Spleen (tissue), 11 donors: ENCODE measurements at regions not wholly inside any gene's neighbourhood (a gene's known extent, or its start where the extent isn't known, plus 50 kb on each side); places are given as distances from the start of the nearest gene placed in this dataset.
"Not testable (repeated sequence)": the region's sequence is repeated elsewhere in the genome, so short reads cannot be mapped to it uniquely, and the experiment has no call there.

ENCODE experiments used
- DNase-seq: peaks from one replicate; pipeline ENCODE4 v3.0.0-alpha.2; 2020
- H3K27ac ChIP-seq, 8 donors: fragments of 200-600 bp; sonication (generic) in 7 of 8; 1 replicate in 4 of 8; 2 replicates in 4 of 8; pipeline versions ENCODE4 v1.5.0 to v1.8.0; 2016 to 2021; ENCODE audit warnings: inconsistent platforms in 4 of 8, mild to moderate bottlenecking in 4 of 8, moderate library complexity in 1 of 8
- H3K27me3 ChIP-seq, 7 donors: fragments of 200-600 bp; sonication (generic) in 6 of 7; replicated peaks in 1 of 7; 1 replicate in 4 of 7; 2 replicates in 3 of 7; pipeline versions ENCODE4 v1.5.0 to v1.8.0; 2016 to 2021; ENCODE audit warnings: inconsistent platforms in 3 of 7, mild to moderate bottlenecking in 1 of 7
- H3K36me3 ChIP-seq, 6 donors: fragments of 200-600 bp; sonication (generic) in 5 of 6; 1 replicate in 4 of 6; 2 replicates in 2 of 6; pipeline versions ENCODE4 v1.5.0 to v1.8.0; 2016 to 2021; ENCODE audit warnings: inconsistent platforms in 2 of 6
- H3K4me1 ChIP-seq, 6 donors: fragments of 200-600 bp; sonication (generic) in 5 of 6; 1 replicate in 3 of 6; 2 replicates in 3 of 6; pipeline versions ENCODE4 v1.5.0 to v1.8.0; 2016 to 2021; ENCODE audit warnings: inconsistent platforms in 3 of 6
- H3K4me3 ChIP-seq, 8 donors: fragments of 200-600 bp; sonication (generic) in 7 of 8; 1 replicate in 4 of 8; 2 replicates in 4 of 8; pipeline versions ENCODE4 v1.5.0 to v1.8.0; 2016 to 2021; ENCODE audit warnings: inconsistent platforms in 4 of 8, mild to moderate bottlenecking in 4 of 8, moderate library complexity in 2 of 8
- H3K9me3 ChIP-seq, 8 donors: fragments of 200-600 bp; sonication (generic) in 7 of 8; 1 replicate in 4 of 8; 2 replicates in 4 of 8; pipeline versions ENCODE4 v1.5.0 to v1.8.0; 2016 to 2021; ENCODE audit warnings: inconsistent platforms in 4 of 8
- POLR2A ChIP-seq, 3 donors: fragments of 450-650 bp; IDR thresholded peaks; one replicate each; pipeline ENCODE4 v1.5.1; 2017; ENCODE audit warnings: antibody characterized with exemption in 3 of 3, mild to moderate bottlenecking in 1 of 3
- POLR2AphosphoS5 ChIP-seq, 3 donors: sonication (generic); formaldehyde crosslinking; IDR thresholded peaks; one replicate each; pipeline ENCODE4 v1.5.1; 2017; ENCODE audit warnings: antibody characterized with exemption in 3 of 3
- WGBS, 5 donors: extraction: QIAGEN DNeasy Blood & Tissue Kit in 3 of 5; methylation state at CpG; one replicate each; pipeline versions ENCODE4 v1.1.5 to v1.1.7; 2013 to 2018; 5-methylcytosine and 5-hydroxymethylcytosine counted together
- intact Hi-C: fragments of 100-400 bp; cut with DNase I; formaldehyde crosslinking; loops from one replicate; pipeline ENCODE4 v1.15.0; 2023; ENCODE audit warnings: low total_unique reads
- TF ChIP-seq, protein P1 (sequence below), 11 experiments: fragments of 200-600 bp in 7 of 11; fragments of 450-650 bp in 4 of 11; sonication (generic) in 4 of 11; IDR thresholded peaks in 8 of 11; conservative IDR thresholded peaks in 3 of 11; 1 replicate in 7 of 11; 2 replicates in 4 of 11; pipeline versions ENCODE4 v1.4.0 to v1.8.0; 2016 to 2021; ENCODE audit warnings: antibody characterized with exemption in 11 of 11, inconsistent platforms in 4 of 11, mild to moderate bottlenecking in 1 of 11
- donor health status: healthy with polysubstance abuse.
- donor health status: DM: no; HTN: no; CAD: no; lungs with moderate emphysema.
- donor health status: DM: no; HTN: no; CAD: no.
- donor health status: Bipolar disorder and iron deficiency.
- donor health status: healthy.
- donor health status: DM: no; HTN: no; CAD: no.
- donor health status: DM: yes; HTN: yes; CAD: no.

DNA sequence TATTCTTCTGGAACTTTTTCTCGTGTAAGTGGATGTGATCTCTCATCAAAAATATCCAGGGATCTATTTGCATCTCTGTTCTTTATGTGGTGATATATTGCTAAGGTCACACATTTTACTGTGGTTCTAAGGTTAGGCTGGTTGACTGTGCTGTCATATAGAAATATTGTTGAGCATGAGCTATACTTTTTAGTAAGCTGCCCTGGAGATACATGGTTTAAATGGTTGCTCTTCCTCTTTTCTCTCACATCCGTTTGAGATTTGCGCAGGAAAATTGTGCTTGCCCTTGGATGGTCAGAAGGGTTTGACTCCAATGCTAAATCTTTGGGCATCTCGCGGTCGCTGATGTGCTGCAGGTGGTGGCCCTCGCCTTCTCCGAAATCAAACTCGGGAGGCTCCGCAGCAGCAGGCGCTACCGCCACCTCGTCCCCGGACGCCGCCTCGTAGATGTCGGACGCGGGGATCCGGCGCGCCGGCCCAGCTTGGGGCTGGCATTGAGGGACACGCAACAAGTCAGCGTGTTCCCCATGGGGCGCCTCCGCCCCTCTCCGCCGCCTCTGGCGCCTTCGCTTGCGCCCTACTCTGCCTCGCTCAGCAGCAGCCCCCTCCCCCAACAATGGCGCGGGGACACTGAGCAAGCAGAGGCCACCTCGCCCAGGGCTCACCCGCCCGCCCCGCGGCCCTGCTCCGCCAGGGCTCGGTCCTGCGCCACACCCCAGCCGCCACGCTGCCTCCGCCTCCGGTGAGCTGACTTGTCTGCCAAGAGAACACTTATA is 154.5 kb downstream of the MSN start:
- WGBS, 5 donors: 4 to 52% (median 15%) methylated on average over 26 to 48 of the region's 48 CpGs
- peak in 2 of 3 donors; percentile 49 to 55 for TF ChIP-seq POLR2AphosphoS5 (IDR thresholded peaks at IDR 0.05)
- TF ChIP-seq, protein P1, sequence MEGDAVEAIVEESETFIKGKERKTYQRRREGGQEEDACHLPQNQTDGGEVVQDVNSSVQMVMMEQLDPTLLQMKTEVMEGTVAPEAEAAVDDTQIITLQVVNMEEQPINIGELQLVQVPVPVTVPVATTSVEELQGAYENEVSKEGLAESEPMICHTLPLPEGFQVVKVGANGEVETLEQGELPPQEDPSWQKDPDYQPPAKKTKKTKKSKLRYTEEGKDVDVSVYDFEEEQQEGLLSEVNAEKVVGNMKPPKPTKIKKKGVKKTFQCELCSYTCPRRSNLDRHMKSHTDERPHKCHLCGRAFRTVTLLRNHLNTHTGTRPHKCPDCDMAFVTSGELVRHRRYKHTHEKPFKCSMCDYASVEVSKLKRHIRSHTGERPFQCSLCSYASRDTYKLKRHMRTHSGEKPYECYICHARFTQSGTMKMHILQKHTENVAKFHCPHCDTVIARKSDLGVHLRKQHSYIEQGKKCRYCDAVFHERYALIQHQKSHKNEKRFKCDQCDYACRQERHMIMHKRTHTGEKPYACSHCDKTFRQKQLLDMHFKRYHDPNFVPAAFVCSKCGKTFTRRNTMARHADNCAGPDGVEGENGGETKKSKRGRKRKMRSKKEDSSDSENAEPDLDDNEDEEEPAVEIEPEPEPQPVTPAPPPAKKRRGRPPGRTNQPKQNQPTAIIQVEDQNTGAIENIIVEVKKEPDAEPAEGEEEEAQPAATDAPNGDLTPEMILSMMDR (IDR thresholded peaks at IDR 0.05 in 8 of 11, conservative IDR thresholded peaks at IDR 0.05 in 3 of 11): no peak
- H3K4me3 ChIP-seq: peak overlapping the region in 6 of 8 donors; percentile 8 to 68 (median 36)

DNA sequence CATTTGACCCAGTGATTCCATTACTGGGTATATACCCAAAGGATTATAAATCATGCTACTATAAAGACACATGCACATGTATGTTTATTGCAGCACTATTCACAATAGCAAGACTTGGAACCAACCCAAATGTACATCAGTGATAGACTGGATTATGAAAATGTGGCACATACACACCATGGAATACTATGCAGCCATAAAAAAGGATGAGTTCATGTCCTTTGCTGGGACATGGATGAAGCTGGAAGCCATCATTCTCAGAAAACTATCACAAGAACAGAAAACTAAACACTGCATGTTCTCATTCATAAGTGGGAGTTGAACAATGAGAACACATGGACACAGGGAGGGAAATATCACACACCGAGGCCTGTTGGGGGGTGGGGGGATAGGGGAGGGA is 152.5 kb downstream of the MSN start:
- DNase-seq, H3K36me3 ChIP-seq, H3K4me3 ChIP-seq, H3K27ac ChIP-seq, intact Hi-C loops, H3K9me3 ChIP-seq, H3K4me1 ChIP-seq: not testable (repeated sequence)
- 89 to 100% (median 92%) methylated on average over 1 of the region's 1 CpG for WGBS, 5 donors
- H3K27me3 ChIP-seq: peaks cover 0 to 25% (median 0%) of the 10 kb centered on the region in 7 donors

More for the DNA sequence above, 154.5 kb downstream of the MSN start:
- no peaks in the 10 kb centered on the region for H3K36me3 ChIP-seq
- intact Hi-C loops: no loop called here
- peaks cover 0 to 5% (median 0%) of the 10 kb centered on the region in 6 donors for H3K4me1 ChIP-seq
- peak; percentile 85 for DNase-seq
- peaks cover 0 to 25% (median 0%) of the 10 kb centered on the region in 7 donors for H3K27me3 ChIP-seq
- peak overlapping the region in 4 of 8 donors; percentile 43 to 69 (median 53) for H3K27ac ChIP-seq
- no peaks in the 10 kb centered on the region for H3K9me3 ChIP-seq

DNA sequence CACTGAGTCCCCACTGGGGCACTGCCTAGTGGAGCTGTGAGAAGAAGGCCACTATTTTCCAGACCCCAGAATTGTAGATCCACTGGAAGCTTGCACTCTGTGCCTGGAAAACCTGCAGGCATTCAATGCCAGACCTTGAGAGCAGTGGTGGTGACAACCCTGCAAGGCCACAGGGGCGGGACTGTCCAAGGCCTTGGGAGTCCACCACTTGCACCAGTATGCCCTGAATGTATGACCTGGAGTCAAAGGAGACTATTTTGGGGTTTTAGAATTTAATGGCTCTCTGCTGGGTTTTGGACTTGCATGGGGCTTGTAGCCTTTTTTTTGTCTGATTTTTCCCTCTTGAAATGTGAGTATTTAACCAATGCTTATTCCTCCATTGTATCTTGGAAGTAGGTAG is 145.8 kb downstream of the MSN start:
- H3K36me3 ChIP-seq: no peaks in the 10 kb centered on the region
- no peaks in the 10 kb centered on the region for H3K4me1 ChIP-seq
- intact Hi-C loops: no loop called here
- TF ChIP-seq, protein P1 (IDR thresholded peaks at IDR 0.05 in 8 of 11, conservative IDR thresholded peaks at IDR 0.05 in 3 of 11): no peak
- TF ChIP-seq POLR2A (IDR thresholded peaks at IDR 0.05): no peak
- no peak for TF ChIP-seq POLR2AphosphoS5 (IDR thresholded peaks at IDR 0.05)
- WGBS, 5 donors: 50 to 84% (median 70%) methylated on average over 1 of the region's 1 CpG; no CpG with 5 or more reads in 1 of the 5 donors
- peaks cover 0 to 14% (median 5%) of the 10 kb centered on the region in 8 donors for H3K9me3 ChIP-seq
- peaks cover 0 to 4% (median 0%) of the 10 kb centered on the region in 7 donors for H3K27me3 ChIP-seq
- no peak overlapping the region for H3K27ac ChIP-seq
- H3K4me3 ChIP-seq: no peak overlapping the region
- DNase-seq: no peak

DNA sequence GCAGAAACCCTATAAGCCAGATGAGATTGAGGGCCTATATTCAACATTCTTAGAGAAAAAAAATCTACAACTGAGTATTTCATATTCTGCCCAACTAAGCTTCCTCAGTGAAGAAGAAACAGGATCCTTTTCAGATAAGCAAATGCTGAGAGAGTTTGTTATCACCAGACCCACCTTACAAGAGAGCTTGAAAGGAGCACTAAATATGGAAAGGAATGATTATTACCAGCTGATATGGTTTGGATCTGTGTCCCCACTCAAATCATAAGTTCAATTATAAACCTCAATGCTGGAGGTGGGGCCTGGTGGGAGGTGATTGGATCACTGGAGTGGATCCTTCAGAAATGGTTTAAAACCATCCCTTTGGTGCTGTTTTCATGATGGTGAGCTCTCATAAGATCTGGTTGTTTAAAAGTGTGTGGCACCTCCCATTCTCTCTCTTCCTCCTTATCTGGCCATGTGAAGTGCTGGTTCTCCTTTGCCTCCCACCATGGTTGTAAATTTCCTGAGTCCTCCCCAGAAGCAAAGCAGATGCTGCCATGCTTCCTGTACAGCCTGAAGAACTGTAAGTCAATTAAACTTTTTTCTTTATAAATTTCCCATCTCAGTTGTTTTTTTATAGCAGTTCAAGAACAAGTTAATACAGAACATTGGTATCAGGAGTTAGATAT is 144.2 kb downstream of the MSN start:
- DNase-seq: no peak
- no peaks in the 10 kb centered on the region for H3K36me3 ChIP-seq
- H3K9me3 ChIP-seq: peaks cover 0 to 14% (median 5%) of the 10 kb centered on the region in 8 donors
- no peaks in the 10 kb centered on the region for H3K4me1 ChIP-seq
- no peak overlapping the region for H3K27ac ChIP-seq
- H3K4me3 ChIP-seq: no peak overlapping the region
- intact Hi-C loops: no loop called here
- TF ChIP-seq POLR2AphosphoS5 (IDR thresholded peaks at IDR 0.05) (no peak), POLR2A (IDR thresholded peaks at IDR 0.05) (no peak)
- TF ChIP-seq, protein P1 (IDR thresholded peaks at IDR 0.05 in 8 of 11, conservative IDR thresholded peaks at IDR 0.05 in 3 of 11): no peak
- no peaks in the 10 kb centered on the region for H3K27me3 ChIP-seq
